ENCODE measurements at regions not wholly inside any gene's neighbourhood (a gene's known extent, or its start where the extent isn't known, plus 50 kb on each side); places are given as distances from the start of the nearest gene placed in this dataset.

GRCh38 chr2:133947057-133947456 lies 306.8 kb upstream of the MGAT5 start:
- no peak overlapping the region for H3K4me3 ChIP-seq (ENCODE audit: low read depth, low read length)
- TF ChIP-seq CTCF (conservative IDR thresholded peaks at IDR 0.05; ENCODE audit: low read depth, low read length): no peak
- DNase-seq (ENCODE audit: low read depth): no peak

- TF ChIP-seq CTCF (conservative IDR thresholded peaks at IDR 0.05; ENCODE audit: low read depth, low read length): no peak
Measured at GRCh38 chr2:133948610-133949290, 305.1 kb upstream of the MGAT5 start.

GRCh38 chr2:133949595-133949994 lies 304.3 kb upstream of the MGAT5 start:
- no peak for TF ChIP-seq CTCF (conservative IDR thresholded peaks at IDR 0.05; ENCODE audit: low read depth, low read length)
- H3K4me3 ChIP-seq (ENCODE audit: low read depth, low read length): no peak overlapping the region
- DNase-seq (ENCODE audit: low read depth): no peak

More at GRCh38 chr2:133948610-133949290, 305.1 kb upstream of the MGAT5 start:
- H3K4me3 ChIP-seq (ENCODE audit: low read depth, low read length): no peak overlapping the region
- DNase-seq (ENCODE audit: low read depth): no peak

- no peak for TF ChIP-seq CTCF (conservative IDR thresholded peaks at IDR 0.05; ENCODE audit: low read depth, low read length)
- DNase-seq (ENCODE audit: low read depth): no peak
- no peak overlapping the region for H3K4me3 ChIP-seq (ENCODE audit: low read depth, low read length)
Measured at GRCh38 chr2:133951209-133951608, 302.7 kb upstream of the MGAT5 start.

GRCh38 chr2:133952420-133952819 lies 301.5 kb upstream of the MGAT5 start:
- no peak for TF ChIP-seq CTCF (conservative IDR thresholded peaks at IDR 0.05; ENCODE audit: low read depth, low read length)
- no peak overlapping the region for H3K4me3 ChIP-seq (ENCODE audit: low read depth, low read length)
- no peak for DNase-seq (ENCODE audit: low read depth)

- no peak for TF ChIP-seq CTCF (conservative IDR thresholded peaks at IDR 0.05; ENCODE audit: low read depth, low read length)
- H3K4me3 ChIP-seq (ENCODE audit: low read depth, low read length): no peak overlapping the region
- no peak for DNase-seq (ENCODE audit: low read depth)
Measured at GRCh38 chr2:133952896-133953295, 301.0 kb upstream of the MGAT5 start.

GRCh38 chr2:133953524-133953923 lies 300.3 kb upstream of the MGAT5 start:
- TF ChIP-seq CTCF (conservative IDR thresholded peaks at IDR 0.05; ENCODE audit: low read depth, low read length): no peak
- no peak for DNase-seq (ENCODE audit: low read depth)
- H3K4me3 ChIP-seq (ENCODE audit: low read depth, low read length): no peak overlapping the region
